Rectal smooth muscle tissue (tissue), 1 donor: ENCODE measurements at regions not wholly inside any gene's neighbourhood (a gene's known extent, or its start where the extent isn't known, plus 50 kb on each side); places are given as distances from the start of the nearest gene placed in this dataset.

Source experiments
- H3K27ac ChIP-seq: one replicate; pipeline ENCODE4 v1.7.0; 2013; ENCODE audit warnings: low read depth, low read length, inconsistent platforms
- H3K27me3 ChIP-seq: one replicate; pipeline ENCODE4 v1.7.0; 2013; ENCODE audit warnings: low read length; ENCODE audit not compliant: control insufficient read depth, insufficient read depth
- H3K36me3 ChIP-seq: one replicate; pipeline ENCODE4 v1.7.0; 2013; ENCODE audit warnings: low read length; ENCODE audit not compliant: control insufficient read depth, insufficient read depth
- H3K4me1 ChIP-seq: one replicate; pipeline ENCODE4 v1.7.0; 2013; ENCODE audit warnings: low read length; ENCODE audit not compliant: control insufficient read depth, insufficient read depth
- H3K4me3 ChIP-seq: one replicate; pipeline ENCODE4 v1.7.0; 2013; ENCODE audit warnings: low read length
- H3K9ac ChIP-seq: one replicate; pipeline ENCODE4 v1.7.0; 2013; ENCODE audit warnings: low read length

DNA sequence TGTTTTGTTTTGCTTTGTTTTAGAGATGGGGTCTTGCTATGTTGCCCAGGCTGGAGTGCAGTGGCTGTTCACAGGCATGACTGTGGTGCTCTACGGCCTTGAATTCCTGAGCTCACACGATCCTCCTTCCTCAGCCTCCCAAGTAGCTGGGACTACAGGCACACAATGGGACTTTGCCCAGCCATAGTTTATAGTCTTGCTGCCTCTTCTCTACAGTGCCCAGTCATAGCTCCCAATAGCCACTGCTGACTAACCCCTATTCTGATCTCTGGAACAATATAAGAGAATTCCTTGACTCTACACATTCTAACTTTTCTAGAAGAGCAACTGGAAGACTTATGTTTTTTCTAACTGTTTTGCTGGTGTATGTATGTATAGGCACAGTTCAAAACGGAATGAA, 319.2 kb downstream of the PCDH7 start:
- Histone ChIP-seq H3K27ac (no peak overlapping the region), H3K27me3 (no peaks in the 10 kb centered on the region), H3K9ac (no peak overlapping the region)

DNA sequence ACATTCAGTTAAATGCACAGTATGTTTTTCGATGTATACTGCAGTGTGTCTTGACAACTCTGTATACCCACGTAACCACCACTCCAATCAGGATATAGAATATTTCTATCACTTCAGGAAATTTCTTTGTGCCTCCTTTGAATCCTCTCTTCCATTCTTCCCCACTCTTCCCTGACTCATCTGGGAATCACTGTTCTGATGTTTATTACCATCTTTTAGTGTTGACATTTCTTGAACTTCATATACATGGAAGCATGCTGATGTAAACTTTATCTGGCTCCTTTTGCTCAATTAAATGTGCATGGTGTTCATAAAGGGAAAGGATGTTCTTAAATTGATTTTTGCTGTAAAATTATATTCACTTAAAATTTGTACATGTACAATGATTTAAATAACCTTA, 319.9 kb downstream of the PCDH7 start:
- Histone ChIP-seq H3K27ac (no peak overlapping the region), H3K27me3 (no peaks in the 10 kb centered on the region), H3K4me1 (no peaks in the 10 kb centered on the region), H3K9ac (no peak overlapping the region), H3K4me3 (no peak overlapping the region), H3K36me3 (no peaks in the 10 kb centered on the region)

More for the DNA sequence above, 319.2 kb downstream of the PCDH7 start:
- Histone ChIP-seq H3K4me1 (no peaks in the 10 kb centered on the region), H3K4me3 (no peak overlapping the region), H3K36me3 (no peaks in the 10 kb centered on the region)

DNA sequence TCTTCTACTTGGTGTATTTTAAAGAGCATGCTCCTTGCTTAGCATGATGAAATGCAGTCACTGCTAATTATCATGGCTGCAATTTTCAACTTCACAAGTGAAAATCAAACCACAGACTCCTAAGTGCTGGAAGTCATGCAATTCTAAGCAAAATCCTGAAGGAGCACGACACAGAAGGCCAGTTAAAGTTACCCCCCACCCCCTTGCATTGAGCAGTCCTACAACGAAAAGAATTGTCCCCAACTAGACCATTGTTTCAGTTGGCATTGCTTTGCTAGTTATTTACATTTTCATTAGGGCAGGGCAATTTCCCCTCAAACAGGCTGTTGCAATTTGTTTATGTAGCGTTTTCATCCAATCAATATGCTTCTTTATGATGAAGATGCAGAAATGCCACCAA, 321.2 kb downstream of the PCDH7 start:
- Histone ChIP-seq H3K27me3 (no peaks in the 10 kb centered on the region), H3K27ac (no peak overlapping the region), H3K36me3 (no peaks in the 10 kb centered on the region), H3K4me1 (no peaks in the 10 kb centered on the region), H3K4me3 (no peak overlapping the region), H3K9ac (no peak overlapping the region)

GRCh38 chr4:31041853-31042252, 321.7 kb downstream of the PCDH7 start:
- Histone ChIP-seq H3K27me3 (no peaks in the 10 kb centered on the region), H3K36me3 (no peaks in the 10 kb centered on the region), H3K4me1 (no peaks in the 10 kb centered on the region), H3K27ac (no peak overlapping the region), H3K4me3 (no peak overlapping the region), H3K9ac (no peak overlapping the region)

DNA sequence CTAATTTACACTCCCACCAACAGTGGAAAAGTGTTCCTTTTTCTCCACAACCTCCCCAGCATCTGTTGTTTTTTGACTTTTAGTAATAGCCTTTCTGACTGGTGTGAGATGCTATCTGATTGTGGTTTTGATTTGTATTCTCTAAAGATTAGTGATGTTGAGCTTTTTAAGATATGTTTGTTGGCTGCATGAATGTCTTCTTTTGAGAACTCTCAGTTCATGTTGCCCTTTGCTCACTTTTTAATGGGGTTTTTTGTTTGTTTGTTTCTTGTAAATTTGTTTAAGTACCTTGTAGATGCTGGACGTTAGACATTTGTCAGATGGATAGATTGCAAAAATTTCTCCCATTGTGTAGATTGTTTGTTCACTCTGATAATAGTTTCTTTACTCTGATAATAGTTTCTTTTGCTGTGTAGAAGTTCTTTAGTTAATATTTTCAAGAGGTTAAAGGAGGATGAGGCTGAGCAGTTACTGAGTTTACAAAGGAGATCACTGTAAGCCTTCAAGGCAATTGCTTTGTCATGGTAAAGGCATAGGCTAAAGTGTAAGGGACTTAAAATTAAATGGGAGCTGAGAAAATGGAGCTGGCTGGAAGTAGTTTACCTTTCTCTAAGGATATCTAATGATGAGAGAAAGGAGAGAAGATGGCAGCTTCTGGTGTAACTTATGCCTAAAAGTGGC, 323.4 kb downstream of the PCDH7 start:
- Histone ChIP-seq H3K4me1 (no peaks in the 10 kb centered on the region), H3K27me3 (no peaks in the 10 kb centered on the region), H3K27ac (no peak overlapping the region), H3K4me3 (no peak overlapping the region), H3K36me3 (no peaks in the 10 kb centered on the region), H3K9ac (no peak overlapping the region)

GRCh38 chr4:31045151-31045550, 325.0 kb downstream of the PCDH7 start:
- H3K4me3 ChIP-seq, result no peak overlapping the region
- no peaks in the 10 kb centered on the region for H3K4me1 ChIP-seq
- H3K27me3 ChIP-seq, result no peaks in the 10 kb centered on the region
- no peak overlapping the region for H3K27ac ChIP-seq
- no peaks in the 10 kb centered on the region for H3K36me3 ChIP-seq
- H3K9ac ChIP-seq, result no peak overlapping the region

DNA sequence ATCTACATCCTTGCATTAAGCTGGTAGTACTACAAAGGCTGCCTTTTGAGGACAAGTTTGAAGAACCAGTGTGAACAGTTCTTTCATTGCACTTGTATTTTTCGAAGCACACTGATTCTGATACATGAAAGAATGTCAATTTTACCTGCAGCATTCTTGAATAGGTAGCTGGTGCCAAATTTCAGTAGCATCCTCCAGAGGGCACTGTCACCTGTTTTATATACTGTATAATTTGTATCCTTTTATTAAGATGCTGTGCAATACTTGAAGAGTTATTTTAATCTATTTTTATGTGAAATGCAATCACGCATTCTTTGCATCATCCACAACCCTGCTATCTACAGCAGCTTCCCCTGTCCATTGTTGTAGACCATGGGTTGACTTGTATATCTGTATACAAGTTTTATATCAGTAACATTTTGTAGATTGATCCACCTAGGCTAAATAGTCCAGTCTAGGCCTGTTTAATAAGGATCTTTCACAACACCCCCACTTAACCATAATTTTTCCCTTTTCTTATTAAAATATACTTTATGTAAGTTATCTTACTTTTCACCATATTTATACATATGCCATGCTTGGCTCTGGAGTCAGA, 325.7 kb downstream of the PCDH7 start:
- Histone ChIP-seq H3K27ac (no peak overlapping the region), H3K4me1 (no peaks in the 10 kb centered on the region), H3K4me3 (no peak overlapping the region), H3K36me3 (no peaks in the 10 kb centered on the region), H3K9ac (no peak overlapping the region), H3K27me3 (no peaks in the 10 kb centered on the region)

- Histone ChIP-seq H3K27ac (no peak overlapping the region), H3K27me3 (no peaks in the 10 kb centered on the region), H3K4me1 (no peaks in the 10 kb centered on the region), H3K36me3 (no peaks in the 10 kb centered on the region), H3K4me3 (no peak overlapping the region), H3K9ac (no peak overlapping the region)
Measured at GRCh38 chr4:31051151-31051550, 331.0 kb downstream of the PCDH7 start.

DNA sequence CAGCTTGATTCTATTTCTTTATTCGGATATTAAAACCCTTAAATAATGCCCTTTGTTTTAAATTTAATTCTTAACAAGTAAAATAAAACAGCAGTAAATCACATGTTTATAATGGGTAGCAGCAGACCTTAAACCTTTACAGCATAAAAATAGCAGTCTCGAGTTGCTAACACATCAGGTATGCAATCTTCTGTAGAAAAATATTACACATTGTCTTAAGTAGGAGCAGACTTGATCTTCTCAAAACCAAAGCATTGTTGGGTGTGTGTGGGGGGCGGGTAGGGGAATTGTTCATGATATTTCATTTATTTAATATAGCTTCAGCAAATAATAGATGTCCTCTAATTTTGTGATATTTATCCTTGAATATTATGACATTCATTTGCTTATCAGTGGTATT, 331.4 kb downstream of the PCDH7 start:
- Histone ChIP-seq H3K4me1 (no peaks in the 10 kb centered on the region), H3K36me3 (no peaks in the 10 kb centered on the region), H3K27me3 (no peaks in the 10 kb centered on the region), H3K27ac (no peak overlapping the region), H3K9ac (no peak overlapping the region), H3K4me3 (no peak overlapping the region)

- Histone ChIP-seq H3K4me1 (no peaks in the 10 kb centered on the region), H3K36me3 (no peaks in the 10 kb centered on the region), H3K27ac (no peak overlapping the region), H3K4me3 (no peak overlapping the region), H3K9ac (no peak overlapping the region), H3K27me3 (no peaks in the 10 kb centered on the region)
Measured at GRCh38 chr4:31052519-31052918, 332.4 kb downstream of the PCDH7 start.

GRCh38 chr4:31053451-31053850, 333.3 kb downstream of the PCDH7 start:
- no peak overlapping the region for H3K4me3 ChIP-seq
- no peaks in the 10 kb centered on the region for H3K4me1 ChIP-seq
- H3K36me3 ChIP-seq, result no peaks in the 10 kb centered on the region
- H3K9ac ChIP-seq, result no peak overlapping the region
- no peak overlapping the region for H3K27ac ChIP-seq
- H3K27me3 ChIP-seq, result no peaks in the 10 kb centered on the region

- H3K36me3 ChIP-seq, result no peaks in the 10 kb centered on the region
- H3K27ac ChIP-seq, result no peak overlapping the region
- no peaks in the 10 kb centered on the region for H3K4me1 ChIP-seq
- H3K4me3 ChIP-seq, result no peak overlapping the region
- no peak overlapping the region for H3K9ac ChIP-seq
- no peaks in the 10 kb centered on the region for H3K27me3 ChIP-seq
Measured at GRCh38 chr4:31054295-31054694, 334.1 kb downstream of the PCDH7 start.

DNA sequence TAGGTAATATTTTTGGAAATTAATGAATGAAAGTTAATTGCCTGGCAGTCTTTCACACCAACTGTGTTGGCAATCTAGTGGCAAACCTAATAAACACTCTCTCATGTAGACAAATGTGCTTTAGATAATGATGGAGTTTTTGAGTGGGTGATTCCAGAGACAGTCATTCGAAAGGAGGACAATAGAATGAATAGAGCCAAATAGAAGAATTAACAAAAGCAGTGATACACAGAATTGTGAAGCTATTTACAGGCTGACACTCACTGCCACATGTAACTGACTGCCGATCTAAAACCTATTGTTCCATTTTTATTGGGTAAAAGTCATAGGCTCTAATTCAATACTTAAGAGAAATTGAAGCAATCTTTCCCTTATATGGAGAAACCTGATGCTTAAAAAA, 338.5 kb downstream of the PCDH7 start:
- H3K9ac ChIP-seq, result no peak overlapping the region
- H3K4me1 ChIP-seq, result no peaks in the 10 kb centered on the region
- H3K27me3 ChIP-seq, result no peaks in the 10 kb centered on the region
- H3K36me3 ChIP-seq, result no peaks in the 10 kb centered on the region
- H3K4me3 ChIP-seq, result no peak overlapping the region
- H3K27ac ChIP-seq, result no peak overlapping the region
